ENCODE measurements at regions not wholly inside any gene's neighbourhood (a gene's known extent, or its start where the extent isn't known, plus 50 kb on each side); places are given as distances from the start of the nearest gene placed in this dataset.

DNA sequence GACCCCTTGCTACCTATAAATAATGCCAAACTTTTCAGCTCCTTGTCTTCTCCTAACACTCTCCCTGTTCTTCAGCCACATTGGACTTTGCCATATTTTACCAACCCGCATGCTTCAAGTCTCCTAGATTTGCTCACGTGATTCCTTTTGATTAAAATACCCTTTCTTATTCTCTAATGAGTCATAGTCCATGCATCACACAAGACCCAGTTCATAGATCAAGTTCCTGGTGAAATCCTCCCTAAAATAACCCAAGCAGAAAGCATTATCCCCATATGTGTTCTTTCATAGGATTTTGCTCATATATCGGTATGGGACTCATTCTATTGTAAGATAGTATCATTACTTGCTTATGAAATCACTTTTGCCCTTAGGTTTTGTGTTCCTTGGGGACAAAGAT is 108.9 kb upstream of the STXBP5 start:
- Histone ChIP-seq H3K4me1 (no peaks in the 10 kb centered on the region), H3K4me3 (no peak overlapping the region), H3K9me3 (no peaks in the 10 kb centered on the region), H3K27ac (no peak overlapping the region), H3K27me3 (no peaks in the 10 kb centered on the region), H3K36me3 (no peaks in the 10 kb centered on the region)
- TF ChIP-seq, protein P1, sequence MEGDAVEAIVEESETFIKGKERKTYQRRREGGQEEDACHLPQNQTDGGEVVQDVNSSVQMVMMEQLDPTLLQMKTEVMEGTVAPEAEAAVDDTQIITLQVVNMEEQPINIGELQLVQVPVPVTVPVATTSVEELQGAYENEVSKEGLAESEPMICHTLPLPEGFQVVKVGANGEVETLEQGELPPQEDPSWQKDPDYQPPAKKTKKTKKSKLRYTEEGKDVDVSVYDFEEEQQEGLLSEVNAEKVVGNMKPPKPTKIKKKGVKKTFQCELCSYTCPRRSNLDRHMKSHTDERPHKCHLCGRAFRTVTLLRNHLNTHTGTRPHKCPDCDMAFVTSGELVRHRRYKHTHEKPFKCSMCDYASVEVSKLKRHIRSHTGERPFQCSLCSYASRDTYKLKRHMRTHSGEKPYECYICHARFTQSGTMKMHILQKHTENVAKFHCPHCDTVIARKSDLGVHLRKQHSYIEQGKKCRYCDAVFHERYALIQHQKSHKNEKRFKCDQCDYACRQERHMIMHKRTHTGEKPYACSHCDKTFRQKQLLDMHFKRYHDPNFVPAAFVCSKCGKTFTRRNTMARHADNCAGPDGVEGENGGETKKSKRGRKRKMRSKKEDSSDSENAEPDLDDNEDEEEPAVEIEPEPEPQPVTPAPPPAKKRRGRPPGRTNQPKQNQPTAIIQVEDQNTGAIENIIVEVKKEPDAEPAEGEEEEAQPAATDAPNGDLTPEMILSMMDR (IDR thresholded peaks at IDR 0.05), result no peak
- TF ChIP-seq POLR2A (IDR thresholded peaks at IDR 0.05), result no peak
- DNase-seq, result no peak
- intact Hi-C loops (cut with DNase I; ENCODE audit: low total_unique reads), result no loop called here

DNA sequence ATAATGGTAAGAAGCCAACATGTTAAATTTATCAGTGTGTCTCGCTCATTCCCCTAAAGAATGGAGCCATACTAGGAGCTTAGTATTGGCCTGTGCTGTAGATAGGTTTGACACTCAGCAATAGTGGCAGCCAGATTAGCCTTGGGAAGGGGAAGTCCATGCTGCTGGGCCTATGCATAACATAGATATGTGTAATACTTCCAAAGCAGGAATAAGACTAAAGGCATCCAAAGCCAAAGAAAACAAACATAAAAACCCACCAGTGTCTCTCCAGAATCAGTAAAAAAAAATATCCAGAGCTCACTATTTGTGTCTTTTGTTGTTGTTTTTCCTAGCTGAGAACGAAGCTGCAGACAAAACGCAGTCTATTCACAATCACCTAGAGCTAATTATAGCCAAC is 104.2 kb upstream of the STXBP5 start:
- intact Hi-C loops (cut with DNase I; ENCODE audit: low total_unique reads), result no loop called here
- Histone ChIP-seq H3K27ac (no peak overlapping the region), H3K4me1 (no peaks in the 10 kb centered on the region), H3K9me3 (no peaks in the 10 kb centered on the region), H3K4me3 (no peak overlapping the region), H3K36me3 (no peaks in the 10 kb centered on the region), H3K27me3 (no peaks in the 10 kb centered on the region)
- TF ChIP-seq, protein P1 (IDR thresholded peaks at IDR 0.05), result no peak
- DNase-seq, result no peak

DNA sequence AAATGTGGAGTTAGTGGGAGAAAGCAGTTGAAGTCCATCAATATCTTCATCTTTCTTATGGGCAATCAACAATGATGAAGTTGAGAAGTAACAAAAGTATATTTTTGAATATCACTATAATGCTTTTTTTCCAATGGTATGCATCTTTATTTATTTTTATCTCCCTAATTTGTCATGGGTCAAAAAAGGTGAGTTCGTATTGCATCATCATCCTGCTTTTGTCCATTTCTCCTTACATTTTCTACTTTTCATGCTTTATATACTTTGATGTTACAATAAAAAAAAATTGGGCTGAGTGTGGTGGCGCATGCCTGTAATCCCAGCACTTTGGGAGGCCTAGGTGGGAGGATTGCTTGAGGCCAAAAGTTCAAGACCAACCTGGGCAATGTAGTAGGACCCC is 101.2 kb upstream of the STXBP5 start:
- Histone ChIP-seq H3K4me3 (no peak overlapping the region), H3K4me1 (no peaks in the 10 kb centered on the region), H3K27me3 (no peaks in the 10 kb centered on the region), H3K36me3 (no peaks in the 10 kb centered on the region), H3K27ac (no peak overlapping the region), H3K9me3 (no peaks in the 10 kb centered on the region)
- DNase-seq, result no peak
- TF ChIP-seq POLR2A (IDR thresholded peaks at IDR 0.05), result no peak
- TF ChIP-seq, protein P1 (IDR thresholded peaks at IDR 0.05), result no peak
- intact Hi-C loops (cut with DNase I; ENCODE audit: low total_unique reads), result no loop called here

- no peaks in the 10 kb centered on the region for H3K9me3 ChIP-seq
- intact Hi-C loops (cut with DNase I; ENCODE audit: low total_unique reads), result no loop called here
- H3K4me3 ChIP-seq, result no peak overlapping the region
- DNase-seq, result no peak
- no peaks in the 10 kb centered on the region for H3K4me1 ChIP-seq
- no peak overlapping the region for H3K27ac ChIP-seq
- TF ChIP-seq, protein P1 (IDR thresholded peaks at IDR 0.05), result no peak
- TF ChIP-seq POLR2A (IDR thresholded peaks at IDR 0.05), result no peak
- H3K36me3 ChIP-seq, result no peaks in the 10 kb centered on the region
- H3K27me3 ChIP-seq, result no peaks in the 10 kb centered on the region
These were observed 100.5 kb upstream of the STXBP5 start for GRCh38 chr6:147103694-147104093.

DNA sequence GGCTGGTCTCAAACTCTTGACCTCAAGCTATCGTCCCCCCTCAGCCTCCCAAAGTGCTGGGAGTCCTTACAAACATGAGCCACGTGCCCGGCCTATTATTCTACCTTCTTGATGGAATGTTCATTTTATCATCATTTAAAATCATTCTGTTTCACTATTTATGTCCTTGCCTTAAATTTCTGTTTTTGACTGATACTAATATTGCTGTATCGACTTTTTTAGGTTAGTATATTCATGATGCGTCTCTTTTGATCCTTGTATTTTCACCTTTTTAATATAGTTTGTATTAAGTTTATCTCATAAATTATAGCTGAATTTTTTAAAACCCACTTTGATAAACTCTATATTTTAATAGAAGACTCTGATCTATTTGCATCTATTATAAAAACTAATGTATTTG is 98.4 kb upstream of the STXBP5 start:
- no peak for DNase-seq
- Histone ChIP-seq H3K4me3 (no peak overlapping the region), H3K27me3 (no peaks in the 10 kb centered on the region), H3K27ac (no peak overlapping the region), H3K9me3 (no peaks in the 10 kb centered on the region), H3K4me1 (no peaks in the 10 kb centered on the region), H3K36me3 (no peaks in the 10 kb centered on the region)
- intact Hi-C loops (cut with DNase I; ENCODE audit: low total_unique reads), result no loop called here
- TF ChIP-seq, protein P1 (IDR thresholded peaks at IDR 0.05), result no peak
- TF ChIP-seq POLR2A (IDR thresholded peaks at IDR 0.05), result no peak

All from uterus (tissue), 3 donors.